ENCODE measurements at regions not wholly inside any gene's neighbourhood (a gene's known extent, or its start where the extent isn't known, plus 50 kb on each side); places are given as distances from the start of the nearest gene placed in this dataset.

GRCh38 chr3:115218859-115219258 is 71.8 kb upstream of the ZBTB20 start:
- TF ChIP-seq CTCF (IDR thresholded peaks at IDR 0.05; ENCODE audit: low read depth, low read length): no peak
- no peak for DNase-seq (ENCODE audit: extremely low read depth, low read depth)

- TF ChIP-seq CTCF (IDR thresholded peaks at IDR 0.05; ENCODE audit: low read depth, low read length): no peak
- DNase-seq (ENCODE audit: extremely low read depth, low read depth): no peak
These were observed 77.6 kb upstream of the ZBTB20 start for GRCh38 chr3:115224687-115225086.

- TF ChIP-seq CTCF (IDR thresholded peaks at IDR 0.05; ENCODE audit: low read depth, low read length): no peak
- DNase-seq (ENCODE audit: extremely low read depth, low read depth): no peak
These were observed 79.9 kb upstream of the ZBTB20 start for GRCh38 chr3:115226844-115227445.

- no peak for DNase-seq (ENCODE audit: extremely low read depth, low read depth)
- no peak for TF ChIP-seq CTCF (IDR thresholded peaks at IDR 0.05; ENCODE audit: low read depth, low read length)
These were observed 80.4 kb upstream of the ZBTB20 start for GRCh38 chr3:115227461-115227860.

GRCh38 chr3:115228266-115228665 is 81.2 kb upstream of the ZBTB20 start:
- DNase-seq (ENCODE audit: extremely low read depth, low read depth): no peak
- no peak for TF ChIP-seq CTCF (IDR thresholded peaks at IDR 0.05; ENCODE audit: low read depth, low read length)

- no peak for DNase-seq (ENCODE audit: extremely low read depth, low read depth)
- TF ChIP-seq CTCF (IDR thresholded peaks at IDR 0.05; ENCODE audit: low read depth, low read length): no peak
These were observed 85.1 kb upstream of the ZBTB20 start for GRCh38 chr3:115232167-115232566.

GRCh38 chr3:115233021-115233420 is 85.9 kb upstream of the ZBTB20 start:
- no peak for DNase-seq (ENCODE audit: extremely low read depth, low read depth)
- no peak for TF ChIP-seq CTCF (IDR thresholded peaks at IDR 0.05; ENCODE audit: low read depth, low read length)

Measured in AG09319 (cell line).